PFSK-1 (cell line): ENCODE measurements at regions not wholly inside any gene's neighbourhood (a gene's known extent, or its start where the extent isn't known, plus 50 kb on each side); places are given as distances from the start of the nearest gene placed in this dataset.

ENCODE experiments used
- FOXP2 ChIP-seq: optimal IDR thresholded peaks from 2 replicates; pipeline ENCODE3; 2011; ENCODE audit warnings: borderline replicate concordance, control low read depth, inconsistent platforms; ENCODE audit not compliant: insufficient read depth; ENCODE audit errors: extremely low read length, extremely low read depth
- POLR2AphosphoS5 ChIP-seq: IDR thresholded peaks from 2 replicates; pipeline ENCODE4 v1.6.1; 2012; ENCODE audit warnings: low read depth, mild to moderate bottlenecking, control low read depth, low read length, moderate library complexity
- REST ChIP-seq, 2 experiments: IDR thresholded peaks; 2 replicates each; pipeline versions ENCODE4 v1.6.1 to v1.8.0; 2011 to 2012; ENCODE audit warnings: low read depth in 2 of 2, low read length in 2 of 2, control low read depth in 1 of 2, inconsistent platforms in 1 of 2, mild to moderate bottlenecking in 1 of 2, moderate library complexity in 1 of 2; ENCODE audit not compliant: insufficient read depth in 1 of 2
- SIN3A ChIP-seq: IDR thresholded peaks from 2 replicates; pipeline ENCODE4 v1.6.1; 2012; ENCODE audit warnings: mild to moderate bottlenecking, low read length, moderate library complexity, borderline replicate concordance; ENCODE audit not compliant: insufficient read depth
- TAF1 ChIP-seq: IDR thresholded peaks from 2 replicates; pipeline ENCODE4 v1.6.1; 2012; ENCODE audit warnings: low read length, control low read depth, borderline replicate concordance; ENCODE audit not compliant: insufficient read depth

GRCh38 chr9:38178237-38178636, 109.2 kb upstream of the SHB start:
- TF ChIP-seq TAF1 (no peak), POLR2AphosphoS5 (no peak), FOXP2 (no peak), REST (IDR thresholded peaks at IDR 0.05; ENCODE audit: insufficient read depth in 1 of 2, low read depth in 2 of 2, low read length in 2 of 2) (no peak), SIN3A (no peak)

GRCh38 chr9:38177680-38178079, 108.7 kb upstream of the SHB start:
- TF ChIP-seq TAF1 (no peak), SIN3A (no peak)

GRCh38 chr9:38176251-38176650, 107.2 kb upstream of the SHB start:
- TF ChIP-seq FOXP2, result no peak
- no peak for TF ChIP-seq POLR2AphosphoS5
- TF ChIP-seq REST (IDR thresholded peaks at IDR 0.05; ENCODE audit: insufficient read depth in 1 of 2, low read depth in 2 of 2, low read length in 2 of 2), result no peak
- TF ChIP-seq SIN3A, result no peak
- no peak for TF ChIP-seq TAF1

- TF ChIP-seq REST (IDR thresholded peaks at IDR 0.05; ENCODE audit: insufficient read depth in 1 of 2, low read depth in 2 of 2, low read length in 2 of 2), result no peak
- no peak for TF ChIP-seq POLR2AphosphoS5
- TF ChIP-seq FOXP2, result no peak
- TF ChIP-seq TAF1, result no peak
- no peak for TF ChIP-seq SIN3A
Measured at GRCh38 chr9:38175423-38175822, 106.4 kb upstream of the SHB start.

GRCh38 chr9:38172586-38172985, 103.6 kb upstream of the SHB start:
- TF ChIP-seq FOXP2 (no peak), SIN3A (no peak), TAF1 (no peak), POLR2AphosphoS5 (no peak)

- TF ChIP-seq TAF1, result no peak
- TF ChIP-seq REST (IDR thresholded peaks at IDR 0.05; ENCODE audit: insufficient read depth in 1 of 2, low read depth in 2 of 2, low read length in 2 of 2), result no peak
Measured at GRCh38 chr9:38171926-38172325, 102.9 kb upstream of the SHB start.
